Muscle layer of colon (tissue), 2 donors: ENCODE measurements at regions not wholly inside any gene's neighbourhood (a gene's known extent, or its start where the extent isn't known, plus 50 kb on each side); places are given as distances from the start of the nearest gene placed in this dataset.
"Not testable (repeated sequence)": the region's sequence is repeated elsewhere in the genome, so short reads cannot be mapped to it uniquely, and the experiment has no call there.

Experiments
- H3K27ac ChIP-seq: one replicate; pipeline ENCODE4 v1.7.0; 2013; ENCODE audit warnings: low read depth, mild to moderate bottlenecking, low read length, moderate library complexity
- H3K27me3 ChIP-seq, 2 donors: one replicate each; pipeline ENCODE4 v1.7.0; 2013; ENCODE audit warnings: low read length in 2 of 2, mild to moderate bottlenecking in 2 of 2; ENCODE audit not compliant: insufficient read depth in 2 of 2, control insufficient read depth in 1 of 2
- H3K36me3 ChIP-seq: one replicate; pipeline ENCODE4 v1.7.0; 2013; ENCODE audit warnings: mild to moderate bottlenecking, low read length; ENCODE audit not compliant: insufficient read depth
- H3K4me1 ChIP-seq: one replicate; pipeline ENCODE4 v1.7.0; 2013; ENCODE audit warnings: mild to moderate bottlenecking, low read length; ENCODE audit not compliant: insufficient read depth
- H3K4me3 ChIP-seq, 2 donors: one replicate each; pipeline ENCODE4 v1.7.0; 2013; ENCODE audit warnings: low read length in 2 of 2, low read depth in 1 of 2, mild to moderate bottlenecking in 1 of 2, moderate library complexity in 1 of 2
- H3K9ac ChIP-seq: one replicate; pipeline ENCODE4 v1.7.0; 2013; ENCODE audit warnings: low read length
- H3K9me3 ChIP-seq: one replicate; pipeline ENCODE4 v1.7.0; 2013; ENCODE audit warnings: mild to moderate bottlenecking, low read length
- donor health status: abdominal sarcoma.
- donor health status: Adenocarcinoma of cecum.

DNA sequence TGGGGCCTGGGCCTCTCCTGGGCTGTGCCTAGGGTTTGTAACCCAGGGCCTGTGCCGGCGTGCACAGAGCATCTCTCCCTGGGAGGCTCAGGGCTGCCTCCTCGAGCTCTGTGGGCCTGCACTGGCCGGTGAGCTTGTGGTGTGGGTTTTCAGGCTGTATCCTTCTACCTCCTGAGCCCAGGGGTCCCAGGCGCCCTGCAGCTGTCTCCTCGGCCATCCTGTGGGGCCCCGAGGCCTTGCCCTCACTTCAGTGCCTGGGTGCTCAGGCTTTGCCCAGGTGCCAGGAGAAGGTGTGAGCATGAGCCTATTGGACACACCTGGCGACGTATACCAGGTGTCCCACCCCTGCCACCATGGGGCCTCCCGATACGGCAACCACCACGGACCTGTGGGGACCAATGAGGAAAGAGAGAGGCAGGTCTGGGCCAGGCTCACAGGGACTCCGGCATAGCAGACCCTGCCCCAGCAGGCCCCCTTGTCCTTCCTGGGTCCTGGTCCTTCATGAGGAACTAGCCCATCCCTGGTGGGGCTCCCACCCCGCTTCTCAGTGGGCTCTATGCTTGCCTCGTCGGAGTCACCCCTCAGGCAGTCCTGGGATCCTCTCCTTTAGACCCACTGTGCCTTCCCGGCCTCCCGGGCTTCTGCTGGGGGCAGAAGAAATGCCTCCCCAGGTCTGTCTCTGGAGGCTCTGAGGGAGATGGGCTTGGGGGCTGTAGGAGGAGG lies 400.2 kb downstream of the TMEM121 start:
- Histone ChIP-seq H3K27me3 (no peaks in the 10 kb centered on the region), H3K36me3 (no peaks in the 10 kb centered on the region), H3K4me1 (no peaks in the 10 kb centered on the region), H3K4me3 (no peak overlapping the region), H3K27ac (no peak overlapping the region), H3K9me3 (no peaks in the 10 kb centered on the region), H3K9ac (no peak overlapping the region)

GRCh38 chr14:105927096-105928060 lies 401.0 kb downstream of the TMEM121 start:
- Histone ChIP-seq H3K4me3 (no peak overlapping the region), H3K27ac (no peak overlapping the region), H3K27me3 (no peaks in the 10 kb centered on the region), H3K9me3 (no peaks in the 10 kb centered on the region), H3K9ac (no peak overlapping the region), H3K36me3 (no peaks in the 10 kb centered on the region), H3K4me1 (no peaks in the 10 kb centered on the region)

GRCh38 chr14:105928171-105929111 lies 402.1 kb downstream of the TMEM121 start:
- not testable (repeated sequence) for H3K27me3 ChIP-seq, H3K9me3 ChIP-seq, H3K4me1 ChIP-seq, H3K36me3 ChIP-seq, H3K9ac ChIP-seq, H3K4me3 ChIP-seq, H3K27ac ChIP-seq

GRCh38 chr14:105929327-105930081 lies 403.1 kb downstream of the TMEM121 start:
- no peak overlapping the region for H3K27ac ChIP-seq
- no peaks in the 10 kb centered on the region for H3K27me3 ChIP-seq

GRCh38 chr14:105930572-105930971 lies 404.2 kb downstream of the TMEM121 start:
- no peaks in the 10 kb centered on the region for H3K4me1 ChIP-seq
- H3K9me3 ChIP-seq = no peaks in the 10 kb centered on the region
- H3K4me3 ChIP-seq = no peak overlapping the region
- H3K27me3 ChIP-seq = no peaks in the 10 kb centered on the region
- H3K9ac ChIP-seq = no peak overlapping the region
- H3K27ac ChIP-seq = no peak overlapping the region
- H3K36me3 ChIP-seq = no peaks in the 10 kb centered on the region

More at GRCh38 chr14:105929327-105930081, 403.1 kb downstream of the TMEM121 start:
- no peaks in the 10 kb centered on the region for H3K4me1 ChIP-seq
- no peak overlapping the region for H3K9ac ChIP-seq
- no peak overlapping the region for H3K4me3 ChIP-seq
- no peaks in the 10 kb centered on the region for H3K36me3 ChIP-seq
- no peaks in the 10 kb centered on the region for H3K9me3 ChIP-seq

- Histone ChIP-seq H3K36me3 (no peaks in the 10 kb centered on the region), H3K27me3 (no peaks in the 10 kb centered on the region), H3K9ac (no peak overlapping the region), H3K27ac (no peak overlapping the region), H3K4me3 (no peak overlapping the region), H3K4me1 (no peaks in the 10 kb centered on the region), H3K9me3 (no peaks in the 10 kb centered on the region)
Observed at GRCh38 chr14:105931808-105932483, 405.6 kb downstream of the TMEM121 start.

GRCh38 chr14:105933238-105933637 lies 406.9 kb downstream of the TMEM121 start:
- no peak overlapping the region for H3K4me3 ChIP-seq
- no peaks in the 10 kb centered on the region for H3K27me3 ChIP-seq
- no peaks in the 10 kb centered on the region for H3K36me3 ChIP-seq
- H3K4me1 ChIP-seq = no peaks in the 10 kb centered on the region
- no peaks in the 10 kb centered on the region for H3K9me3 ChIP-seq
- no peak overlapping the region for H3K9ac ChIP-seq
- H3K27ac ChIP-seq = no peak overlapping the region

DNA sequence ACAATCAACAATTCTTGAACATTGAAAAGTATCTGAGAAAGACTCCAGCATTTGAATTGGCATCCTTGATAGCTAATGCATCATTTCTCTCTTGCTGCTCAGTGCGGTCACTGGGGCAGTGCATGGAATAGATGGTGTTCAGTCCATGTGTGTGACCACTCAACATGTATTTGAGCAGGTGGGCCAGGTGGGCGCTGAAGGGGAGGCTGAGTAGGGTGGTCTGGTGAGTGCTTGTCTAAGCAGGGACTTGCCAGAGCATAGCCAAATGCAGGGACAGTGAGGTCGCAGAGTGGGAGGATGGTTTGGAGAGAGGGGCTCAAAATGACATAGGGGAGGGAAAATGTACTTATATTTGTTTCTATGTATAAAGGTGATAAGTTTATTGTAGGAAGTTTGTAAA lies 409.0 kb downstream of the TMEM121 start:
- H3K4me1 ChIP-seq = no peaks in the 10 kb centered on the region
- peaks cover 8% of the 10 kb centered on the region for H3K9me3 ChIP-seq
- H3K9ac ChIP-seq = no peak overlapping the region
- H3K36me3 ChIP-seq = no peaks in the 10 kb centered on the region
- H3K27me3 ChIP-seq = no peaks in the 10 kb centered on the region
- H3K4me3 ChIP-seq = no peak overlapping the region
- no peak overlapping the region for H3K27ac ChIP-seq

DNA sequence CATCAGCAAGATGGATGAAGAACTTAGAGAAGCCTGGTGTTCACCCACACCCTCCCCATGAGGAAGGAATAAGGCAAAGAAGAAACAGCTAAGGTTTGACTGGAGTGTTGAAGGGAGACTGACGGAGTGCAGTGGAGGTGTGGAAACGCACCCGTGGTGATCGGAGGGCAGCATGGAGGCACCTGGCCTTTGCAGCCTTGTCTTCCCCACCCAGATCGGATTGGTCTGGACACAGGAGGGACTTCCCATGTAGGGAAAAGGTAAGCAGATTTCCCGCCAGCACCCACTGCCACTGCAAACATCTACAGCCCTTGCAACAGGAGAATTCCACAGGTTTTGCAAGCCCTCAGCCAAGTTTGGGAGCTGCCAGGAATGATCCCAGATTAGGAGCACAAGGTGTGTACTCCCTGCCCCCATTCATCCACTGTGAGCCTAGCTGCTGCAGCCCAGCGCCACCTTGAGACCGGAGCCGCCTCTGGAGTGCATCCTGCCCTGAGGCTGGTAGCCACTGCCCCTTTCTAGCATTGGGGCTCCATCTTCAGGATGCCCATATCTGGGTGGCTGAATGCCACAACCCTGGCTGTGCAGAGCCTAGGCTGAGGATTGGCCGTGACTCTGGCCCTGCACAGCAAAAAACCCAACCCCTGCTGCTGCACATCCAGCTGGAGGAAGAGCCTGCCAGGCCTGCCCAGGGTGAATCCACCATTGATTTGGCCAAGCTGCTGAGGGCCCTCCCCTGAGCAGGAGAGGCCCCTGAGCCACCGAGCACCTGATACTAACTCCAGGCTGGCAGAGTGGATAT lies 411.1 kb downstream of the TMEM121 start:
- no peaks in the 10 kb centered on the region for H3K27me3 ChIP-seq
- no peak overlapping the region for H3K9ac ChIP-seq
- H3K36me3 ChIP-seq = no peaks in the 10 kb centered on the region
- no peaks in the 10 kb centered on the region for H3K4me1 ChIP-seq
- no peak overlapping the region for H3K27ac ChIP-seq
- H3K9me3 ChIP-seq = peaks cover 8% of the 10 kb centered on the region
- H3K4me3 ChIP-seq = no peak overlapping the region
